ENCODE measurements at regions not wholly inside any gene's neighbourhood (a gene's known extent, or its start where the extent isn't known, plus 50 kb on each side); places are given as distances from the start of the nearest gene placed in this dataset.

GRCh38 chr11:80565231-80565630, 1124.4 kb upstream of the TENM4 start:
- no peak for DNase-seq (ENCODE audit: low spot score)
- no peaks in the 10 kb centered on the region for H3K79me2 ChIP-seq (ENCODE audit: insufficient read depth, low read depth, low read length)
- H3K4me1 ChIP-seq (ENCODE audit: insufficient read depth, low read length, poor library complexity, severe bottlenecking) = no peaks in the 10 kb centered on the region
- no peaks in the 10 kb centered on the region for H4K20me1 ChIP-seq (ENCODE audit: insufficient read depth, low read length)
- H3K4me2 ChIP-seq (ENCODE audit: low read length) = no peak overlapping the region
- no peaks in the 10 kb centered on the region for H3K9me3 ChIP-seq (ENCODE audit: low read length)
- no peak overlapping the region for H3K4me3 ChIP-seq (ENCODE audit: low read depth, low read length, poor library complexity, severe bottlenecking)
- ChIA-PET CTCF (ENCODE audit: unreplicated experiment) (no interaction called here), POLR2A (no interaction called here)
- H3K27ac ChIP-seq (ENCODE audit: low read depth, low read length, poor library complexity, severe bottlenecking) = no peak overlapping the region
- intact Hi-C loops (cut with micrococcal nuclease; ENCODE audit: unreplicated experiment) = no loop called here
- TF ChIP-seq EZH2phosphoT487 (IDR thresholded peaks at IDR 0.05; ENCODE audit: borderline replicate concordance, low read depth, low read length) = no peak
- no peak for TF ChIP-seq CTCF (conservative IDR thresholded peaks at IDR 0.05; ENCODE audit: low read length)
- H3K9me2 ChIP-seq (ENCODE audit: insufficient read depth, low read length) = no peaks in the 10 kb centered on the region
- no peaks in the 10 kb centered on the region for H3K36me3 ChIP-seq (ENCODE audit: insufficient read depth, low read length)
- no TSS peak for BruUV-seq (replicated peaks)
- H2AFZ ChIP-seq (ENCODE audit: low read length) = no peak overlapping the region

- ChIA-PET POLR2A (no interaction called here), CTCF (ENCODE audit: unreplicated experiment) (no interaction called here)
- Histone ChIP-seq H3K9me2 (ENCODE audit: insufficient read depth, low read length) (no peaks in the 10 kb centered on the region), H3K4me2 (ENCODE audit: low read length) (no peak overlapping the region), H3K9me3 (ENCODE audit: low read length) (no peaks in the 10 kb centered on the region), H3K4me3 (ENCODE audit: low read depth, low read length, poor library complexity, severe bottlenecking) (no peak overlapping the region), H2AFZ (ENCODE audit: low read length) (no peak overlapping the region), H3K36me3 (ENCODE audit: insufficient read depth, low read length) (no peaks in the 10 kb centered on the region), H3K79me2 (ENCODE audit: insufficient read depth, low read depth, low read length) (no peaks in the 10 kb centered on the region), H3K27ac (ENCODE audit: low read depth, low read length, poor library complexity, severe bottlenecking) (no peak overlapping the region), H4K20me1 (ENCODE audit: insufficient read depth, low read length) (no peaks in the 10 kb centered on the region), H3K4me1 (ENCODE audit: insufficient read depth, low read length, poor library complexity, severe bottlenecking) (no peaks in the 10 kb centered on the region)
- DNase-seq (ENCODE audit: low spot score) = no peak
- intact Hi-C loops (cut with micrococcal nuclease; ENCODE audit: unreplicated experiment) = no loop called here
- no TSS peak for BruUV-seq (replicated peaks)
- TF ChIP-seq EZH2phosphoT487 (IDR thresholded peaks at IDR 0.05; ENCODE audit: borderline replicate concordance, low read depth, low read length) = no peak
- no peak for TF ChIP-seq CTCF (conservative IDR thresholded peaks at IDR 0.05; ENCODE audit: low read length)
Measured at GRCh38 chr11:80562523-80563125, 1121.8 kb upstream of the TENM4 start.

GRCh38 chr11:80559942-80560341, 1119.1 kb upstream of the TENM4 start:
- H3K36me3 ChIP-seq (ENCODE audit: insufficient read depth, low read length) = no peaks in the 10 kb centered on the region

More at GRCh38 chr11:80559942-80560341, 1119.1 kb upstream of the TENM4 start:
- Histone ChIP-seq H3K4me2 (ENCODE audit: low read length) (no peak overlapping the region), H3K4me3 (ENCODE audit: low read depth, low read length, poor library complexity, severe bottlenecking) (no peak overlapping the region), H2AFZ (ENCODE audit: low read length) (no peak overlapping the region), H3K4me1 (ENCODE audit: insufficient read depth, low read length, poor library complexity, severe bottlenecking) (no peaks in the 10 kb centered on the region), H3K9me2 (ENCODE audit: insufficient read depth, low read length) (no peaks in the 10 kb centered on the region), H3K27ac (ENCODE audit: low read depth, low read length, poor library complexity, severe bottlenecking) (no peak overlapping the region), H3K79me2 (ENCODE audit: insufficient read depth, low read depth, low read length) (no peaks in the 10 kb centered on the region), H4K20me1 (ENCODE audit: insufficient read depth, low read length) (no peaks in the 10 kb centered on the region), H3K9me3 (ENCODE audit: low read length) (no peaks in the 10 kb centered on the region)
- no peak for DNase-seq (ENCODE audit: low spot score)
- intact Hi-C loops (cut with micrococcal nuclease; ENCODE audit: unreplicated experiment) = no loop called here
- POLR2A ChIA-PET = no interaction called here
- TF ChIP-seq EZH2phosphoT487 (IDR thresholded peaks at IDR 0.05; ENCODE audit: borderline replicate concordance, low read depth, low read length) (no peak), CTCF (conservative IDR thresholded peaks at IDR 0.05; ENCODE audit: low read length) (no peak)
- CTCF ChIA-PET (ENCODE audit: unreplicated experiment) = no interaction called here
- no TSS peak for BruUV-seq (replicated peaks)
